Mesenteric fat pad (tissue), 1 donor: ENCODE measurements at regions not wholly inside any gene's neighbourhood (a gene's known extent, or its start where the extent isn't known, plus 50 kb on each side); places are given as distances from the start of the nearest gene placed in this dataset.

ENCODE experiments used
- DNase-seq: peaks from one replicate; pipeline ENCODE4 v3.0.0-alpha.2; 2020; ENCODE audit warnings: low spot score
- donor health status: DM: yes; HTN: yes; CAD: no.

- DNase-seq: no peak
These were observed 664.4 kb downstream of the NYAP2 start for GRCh38 chr2:226063704-226064440.

- DNase-seq: no peak
These were observed 660.6 kb downstream of the NYAP2 start for GRCh38 chr2:226059961-226060627.

DNA sequence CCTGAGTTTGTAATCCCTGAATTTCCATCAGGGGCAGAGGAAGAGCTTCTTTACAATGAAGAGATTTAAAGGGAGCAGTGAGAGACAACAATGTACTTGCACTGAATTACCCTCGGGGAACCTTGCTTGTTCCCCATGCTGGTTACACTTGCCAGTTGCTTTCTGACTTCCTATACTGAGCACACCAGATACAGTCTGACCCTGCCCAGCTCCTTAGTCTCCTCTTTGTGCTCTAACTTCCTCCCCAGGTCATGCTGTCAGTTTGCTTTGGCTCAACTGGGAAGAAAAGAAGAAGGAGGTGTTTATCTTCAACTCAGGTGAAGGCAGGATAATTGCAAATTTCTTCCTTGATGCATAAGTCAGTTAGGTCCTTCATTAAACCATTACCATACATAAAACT, 658.4 kb downstream of the NYAP2 start:
- no peak for DNase-seq

DNA sequence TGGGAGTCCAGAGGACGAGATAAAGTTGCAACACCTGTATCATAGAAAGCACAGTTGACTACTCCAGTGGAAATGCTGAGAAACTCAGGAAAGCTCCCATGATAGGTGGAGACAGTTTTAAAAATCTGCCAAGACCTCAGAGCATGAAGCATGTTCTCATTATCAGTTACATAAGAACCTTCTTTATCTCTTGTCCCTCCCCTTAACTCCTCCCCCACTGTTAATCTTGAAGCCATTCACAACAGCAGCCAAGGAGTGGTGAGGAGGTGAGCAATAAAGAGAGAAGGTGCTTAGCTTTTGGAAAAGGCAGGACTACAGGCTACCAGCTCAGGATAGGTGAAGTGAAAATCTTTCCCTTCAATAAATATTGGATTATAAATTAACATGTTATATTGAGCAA, 657.9 kb downstream of the NYAP2 start:
- DNase-seq: no peak

DNA sequence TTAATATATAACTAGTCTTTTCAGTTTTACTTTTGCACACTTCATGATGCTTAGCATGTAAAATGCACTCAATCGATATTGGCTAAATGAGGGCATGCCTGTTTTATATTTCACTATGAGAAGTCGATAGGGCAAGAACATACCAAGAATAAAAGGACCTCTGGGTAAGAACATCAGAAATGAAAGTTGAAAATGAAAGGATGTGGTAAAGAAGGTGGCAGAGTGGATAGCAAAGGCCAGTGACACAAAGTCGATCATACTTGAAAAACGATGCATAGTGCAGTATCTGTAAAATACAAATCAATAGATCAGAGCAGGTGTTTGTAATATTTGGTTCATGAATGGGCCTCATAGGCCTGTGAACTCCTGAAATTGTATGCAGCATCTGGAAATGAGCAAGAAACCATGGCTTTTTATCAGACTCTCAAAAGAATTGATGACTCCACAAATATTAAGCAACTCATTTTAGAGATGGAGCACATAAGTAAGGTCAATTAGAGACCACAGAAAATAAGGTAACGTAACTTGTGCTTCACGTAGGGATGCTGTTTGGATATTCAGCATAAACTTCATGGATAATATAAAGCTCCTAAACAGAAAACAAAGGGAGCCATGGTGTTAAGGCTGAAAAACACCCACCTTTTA, 653.4 kb downstream of the NYAP2 start:
- DNase-seq: no peak

- no peak for DNase-seq
These were observed 651.3 kb downstream of the NYAP2 start for GRCh38 chr2:226050822-226051221.

- no peak for DNase-seq
These were observed 649.1 kb downstream of the NYAP2 start for GRCh38 chr2:226048611-226049010.

- no peak for DNase-seq
These were observed 645.6 kb downstream of the NYAP2 start for GRCh38 chr2:226045080-226045479.

- no peak for DNase-seq
These were observed 640.9 kb downstream of the NYAP2 start for GRCh38 chr2:226040344-226040900.

GRCh38 chr2:226037526-226037925, 638.0 kb downstream of the NYAP2 start:
- DNase-seq: no peak

DNA sequence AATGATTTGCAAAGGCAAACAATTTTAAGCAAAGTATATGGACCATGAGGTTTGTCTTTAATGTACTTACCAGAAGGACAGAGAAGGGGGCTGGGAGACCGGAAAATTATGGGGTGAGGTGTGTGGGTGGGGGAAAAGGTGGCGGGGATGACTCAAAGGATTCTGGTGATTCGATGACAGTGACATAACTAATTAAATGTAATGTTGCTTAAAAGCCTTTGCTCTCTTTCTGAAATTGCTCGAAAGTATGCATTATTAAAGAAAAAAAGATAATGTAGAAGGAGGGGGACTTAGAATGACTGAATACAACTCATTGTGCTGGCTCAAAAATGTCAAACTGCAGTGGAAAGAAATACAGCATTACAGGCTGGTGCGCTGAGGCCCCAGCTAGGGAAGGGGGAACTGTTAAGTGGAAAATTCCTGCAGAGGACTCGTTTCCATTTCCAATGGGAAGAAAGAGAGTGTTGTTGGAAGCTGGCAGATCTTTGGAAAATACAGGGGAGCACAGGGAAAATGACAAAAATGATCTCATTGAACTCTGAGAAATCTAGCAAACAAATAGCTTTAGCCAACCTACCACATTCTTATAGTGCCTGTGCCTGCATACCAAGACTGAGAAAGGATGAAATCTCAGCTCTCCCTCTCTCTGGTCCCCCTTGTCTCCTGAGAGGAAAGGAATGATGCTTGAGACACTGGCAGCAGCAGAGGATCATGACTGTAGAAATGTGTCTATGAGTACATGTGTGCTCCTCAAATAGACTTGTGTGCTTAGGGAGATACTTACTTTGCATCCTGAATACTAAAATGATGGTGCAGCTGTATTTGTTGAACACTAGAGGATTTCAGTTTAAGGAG, 632.4 kb downstream of the NYAP2 start:
- DNase-seq: no peak

DNA sequence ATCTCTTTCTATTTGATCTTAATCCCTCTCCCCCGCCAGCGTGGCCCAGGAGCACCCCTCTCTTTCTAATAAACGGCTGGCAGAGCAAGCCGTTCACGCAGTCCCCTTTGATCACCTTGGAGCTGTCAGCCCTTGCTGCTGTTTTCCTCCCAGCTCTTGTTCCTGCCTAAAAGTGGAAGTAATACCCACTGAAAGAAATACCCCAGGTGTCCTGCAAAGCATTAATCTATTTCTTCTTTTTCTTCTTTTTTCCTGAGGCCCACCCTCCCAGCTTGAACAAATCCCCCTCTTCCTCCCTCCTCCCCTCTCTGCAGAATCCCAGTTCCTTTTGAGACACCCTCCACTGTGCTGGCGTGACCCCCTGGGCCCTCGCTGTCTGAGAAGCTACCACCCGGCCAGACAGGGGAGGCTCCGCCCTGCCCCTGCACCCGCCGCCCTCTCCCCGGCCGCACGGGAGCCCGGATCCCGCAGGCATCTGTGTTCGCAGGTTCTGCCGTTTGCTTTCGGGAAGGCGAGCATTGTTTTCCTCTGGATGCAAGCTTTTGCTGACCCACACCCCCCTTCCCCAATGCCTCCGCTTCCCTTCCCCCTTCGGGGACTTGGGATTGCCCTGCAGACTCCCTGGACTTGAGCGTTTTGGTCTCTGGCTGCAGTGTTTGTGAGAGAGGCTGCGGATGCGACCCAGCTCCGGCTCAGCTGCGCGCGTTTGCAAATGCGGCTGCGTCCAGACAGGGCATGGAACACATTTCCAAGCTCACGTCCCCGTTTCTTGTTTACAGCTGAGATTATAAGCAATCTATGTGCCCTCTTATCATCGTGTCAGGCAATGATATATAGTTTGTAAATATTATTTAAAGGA, 631.5 kb downstream of the NYAP2 start:
- DNase-seq: peak; percentile 89

DNA sequence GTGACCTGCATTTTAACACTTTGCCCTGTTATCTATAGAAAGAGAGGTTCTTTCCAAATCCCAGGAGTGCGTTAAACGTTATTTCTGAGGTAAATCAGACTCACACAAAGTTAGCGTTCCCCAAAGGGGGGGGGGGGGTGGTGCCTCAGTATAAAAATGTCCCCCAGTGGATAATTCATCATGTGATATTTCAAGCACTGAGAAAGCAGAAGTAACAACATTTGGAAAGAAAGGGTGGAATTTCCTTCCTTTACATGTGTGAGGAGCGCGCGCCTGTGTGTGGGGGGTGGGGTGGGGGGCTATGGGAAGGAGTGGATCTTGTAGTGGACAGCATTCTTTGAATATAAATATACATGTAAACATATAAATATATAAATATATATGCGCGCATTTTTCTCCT, 630.9 kb downstream of the NYAP2 start:
- DNase-seq: no peak

DNA sequence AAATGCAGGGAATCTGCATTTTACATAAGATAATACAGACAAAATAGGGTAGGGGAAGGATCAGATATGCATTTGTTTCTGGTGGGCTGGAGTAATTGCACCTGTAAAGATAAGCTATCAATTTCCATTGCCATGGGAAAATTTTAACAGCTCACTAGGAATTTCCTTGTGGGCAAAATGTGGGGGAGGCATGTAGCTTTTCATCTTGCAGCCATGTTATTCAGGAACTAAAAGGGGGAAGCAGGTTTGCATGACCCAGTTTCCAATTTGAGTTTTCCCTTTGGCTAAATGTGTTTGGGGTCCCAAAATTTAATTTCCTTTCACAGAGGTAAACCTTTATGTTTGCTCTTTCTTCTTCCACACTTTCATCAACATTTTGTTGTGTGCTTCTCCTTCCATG, 624.4 kb downstream of the NYAP2 start:
- DNase-seq: no peak

GRCh38 chr2:226023383-226023782, 623.9 kb downstream of the NYAP2 start:
- no peak for DNase-seq

GRCh38 chr2:226020956-226021355, 621.4 kb downstream of the NYAP2 start:
- no peak for DNase-seq

DNA sequence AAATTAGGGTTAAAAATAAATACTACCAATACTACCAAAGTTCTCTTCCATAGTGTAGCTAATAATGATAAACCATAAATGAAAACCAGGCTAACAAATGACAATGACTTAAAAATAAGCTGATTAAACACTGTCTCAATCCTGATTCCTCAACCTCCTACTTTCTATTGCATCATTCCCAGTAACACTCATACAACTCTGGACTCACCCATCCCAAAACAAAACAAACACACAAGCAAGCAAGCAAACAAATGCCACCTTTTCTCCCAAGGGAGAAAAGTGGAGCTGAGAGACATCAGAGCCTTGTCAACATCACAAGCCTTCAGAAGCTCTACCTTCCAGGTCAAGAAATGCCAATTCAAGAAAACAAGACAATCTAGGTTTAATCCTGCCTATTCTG, 620.7 kb downstream of the NYAP2 start:
- DNase-seq: no peak

DNA sequence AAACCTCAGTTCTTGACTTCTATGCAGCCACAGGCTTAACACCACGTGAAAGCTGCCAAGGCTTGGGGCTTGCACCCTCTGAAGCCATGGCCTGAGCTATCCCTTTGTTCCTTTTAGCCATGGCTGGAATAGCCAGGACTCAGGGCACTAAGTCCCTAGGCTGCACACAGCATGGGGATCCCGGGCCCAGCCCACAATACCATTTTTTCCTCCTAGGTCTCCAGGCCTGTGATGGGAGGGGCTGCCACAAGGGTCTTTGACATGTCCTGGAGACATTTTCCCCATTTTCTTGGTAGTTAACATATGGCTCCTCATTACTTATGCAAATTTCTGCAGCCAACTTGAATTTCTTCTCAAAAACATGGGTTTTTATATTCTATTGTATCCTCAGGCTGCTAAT, 619.1 kb downstream of the NYAP2 start:
- DNase-seq: no peak

DNA sequence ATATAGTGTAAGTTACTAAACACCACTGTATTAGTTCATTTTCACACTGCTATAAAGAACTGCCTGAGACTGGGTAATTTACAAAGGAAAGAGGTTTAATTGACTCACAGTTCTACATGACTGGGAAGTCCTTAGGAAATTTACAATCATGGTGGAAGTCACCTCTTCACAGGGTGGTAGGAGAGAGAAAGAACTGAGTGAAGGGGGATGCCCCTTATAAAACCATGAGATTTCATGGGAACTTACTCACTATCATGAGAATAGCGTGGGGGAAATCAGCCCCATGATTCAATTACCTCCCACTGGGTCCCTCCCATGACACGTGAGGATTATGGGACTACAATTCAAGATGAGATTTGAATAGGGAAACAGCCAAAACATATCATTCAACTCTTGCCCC, 618.0 kb downstream of the NYAP2 start:
- DNase-seq: no peak

DNA sequence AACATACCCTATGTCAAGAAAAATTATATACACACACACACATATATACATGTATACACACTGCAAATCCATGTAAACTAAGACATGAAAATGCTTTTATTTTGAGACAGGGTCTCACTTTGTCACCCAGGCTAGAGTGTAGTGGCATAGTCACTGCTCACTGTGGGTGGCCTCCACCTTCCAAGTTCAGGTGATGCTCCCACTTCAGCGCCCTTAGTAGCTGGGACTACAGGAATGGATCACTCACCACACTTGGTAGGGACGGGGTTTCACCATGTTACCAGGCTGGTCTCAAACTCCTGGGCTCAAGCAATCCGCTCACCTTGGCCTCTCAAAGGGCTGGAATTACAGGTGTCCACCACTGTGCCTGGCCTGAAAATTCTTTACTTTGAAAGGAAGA, 617.6 kb downstream of the NYAP2 start:
- DNase-seq: no peak
